H1 (cell line): ENCODE measurements at regions not wholly inside any gene's neighbourhood (a gene's known extent, or its start where the extent isn't known, plus 50 kb on each side); places are given as distances from the start of the nearest gene placed in this dataset.

Experiments
- ATF3 ChIP-seq: IDR thresholded peaks from 2 replicates; pipeline ENCODE4 v1.6.1; 2011; ENCODE audit warnings: low read depth, mild to moderate bottlenecking, low read length; ENCODE audit not compliant: insufficient read depth
- HDAC2 ChIP-seq, 2 experiments: fragments of 300-600 bp in 1 of 2; sonication (generic) in 1 of 2; IDR thresholded peaks; 2 replicates each; pipeline ENCODE4 v1.6.1; 2011 to 2012; ENCODE audit warnings: low read depth in 2 of 2, low read length in 2 of 2, mild to moderate bottlenecking in 2 of 2, moderate library complexity in 2 of 2, borderline replicate concordance in 1 of 2, inconsistent platforms in 1 of 2
- KDM1A ChIP-seq: fragments of 200-600, 300-600 bp; sonication (generic); IDR thresholded peaks from 2 replicates; pipeline ENCODE4 v1.7.1; 2016; ENCODE audit warnings: mild to moderate bottlenecking, low read length, borderline replicate concordance
- MAX ChIP-seq: IDR thresholded peaks from 2 replicates; pipeline ENCODE4 v1.6.1; 2012; ENCODE audit warnings: inconsistent platforms
- POLR2A ChIP-seq, 2 experiments: IDR thresholded peaks; 1 replicate in 1 of 2; 2 replicates in 1 of 2; pipeline ENCODE4 v1.6.1; 2011; ENCODE audit warnings: low read depth in 2 of 2, low read length in 2 of 2, mild to moderate bottlenecking in 2 of 2; ENCODE audit errors: control extremely low read depth in 1 of 2
- RBBP5 ChIP-seq: IDR thresholded peaks from 2 replicates; pipeline ENCODE4 v1.7.1; 2012; ENCODE audit warnings: low read depth, mild to moderate bottlenecking, inconsistent platforms, low read length, moderate library complexity, borderline replicate concordance
- RFX5 ChIP-seq: IDR thresholded peaks from 2 replicates; pipeline ENCODE4 v1.6.1; 2011; ENCODE audit warnings: low read depth, low read length, improper control_type of control experiment, borderline replicate concordance

- TF ChIP-seq HDAC2 (IDR thresholded peaks at IDR 0.05; ENCODE audit: borderline replicate concordance in 1 of 2, low read depth in 2 of 2, low read length in 2 of 2) (no peak), POLR2A (IDR thresholded peaks at IDR 0.05; ENCODE audit: control extremely low read depth in 1 of 2, low read depth in 2 of 2, low read length in 2 of 2) (no peak), RFX5 (no peak), KDM1A (no peak), MAX (no peak), ATF3 (no peak), RBBP5 (no peak)
Measured at GRCh38 chr4:17336524-17336961, 175.3 kb downstream of the QDPR start.
